ENCODE measurements at regions not wholly inside any gene's neighbourhood (a gene's known extent, or its start where the extent isn't known, plus 50 kb on each side); places are given as distances from the start of the nearest gene placed in this dataset.

DNA sequence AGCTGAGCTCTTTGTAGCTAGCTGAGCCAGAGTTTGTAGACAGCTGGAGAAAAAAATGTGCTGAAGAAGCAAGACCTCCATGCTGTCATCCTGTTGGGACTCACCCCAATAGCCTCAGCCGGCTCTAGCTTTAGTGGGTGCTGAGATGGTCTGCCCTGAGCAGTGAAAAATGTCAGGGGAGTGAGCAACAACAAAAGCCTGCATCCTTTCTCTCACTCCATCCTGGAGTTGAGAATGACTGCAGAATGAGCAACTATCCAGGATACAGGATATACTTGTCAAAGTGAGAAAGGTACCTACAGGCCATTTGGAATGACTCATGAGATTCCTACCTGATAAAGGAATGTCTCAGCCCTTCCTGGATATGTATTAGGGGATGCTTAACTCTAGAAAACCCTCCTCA is 146.1 kb upstream of the DLX2 start:
- TF ChIP-seq BHLHE40 (IDR thresholded peaks at IDR 0.05; ENCODE audit: low read depth, low read length) (no peak), MAFK (IDR thresholded peaks at IDR 0.05; ENCODE audit: partially characterized antibody) (no peak), KDM5A (IDR thresholded peaks at IDR 0.05) (no peak), POLR2A (IDR thresholded peaks at IDR 0.05; ENCODE audit: low read length) (no peak), CBX8 (IDR thresholded peaks at IDR 0.05) (no peak), MAZ (IDR thresholded peaks at IDR 0.05; ENCODE audit: borderline replicate concordance, low read depth, low read length) (no peak), SMC3 (IDR thresholded peaks at IDR 0.05) (no peak), CBX2 (IDR thresholded peaks at IDR 0.05; ENCODE audit: borderline replicate concordance, low read depth) (no peak), EP300 (IDR thresholded peaks at IDR 0.05) (no peak), RAD21 (conservative IDR thresholded peaks at IDR 0.05 in 1 of 2, IDR thresholded peaks at IDR 0.05 in 1 of 2) (no peak)
- TF ChIP-seq, protein P1, sequence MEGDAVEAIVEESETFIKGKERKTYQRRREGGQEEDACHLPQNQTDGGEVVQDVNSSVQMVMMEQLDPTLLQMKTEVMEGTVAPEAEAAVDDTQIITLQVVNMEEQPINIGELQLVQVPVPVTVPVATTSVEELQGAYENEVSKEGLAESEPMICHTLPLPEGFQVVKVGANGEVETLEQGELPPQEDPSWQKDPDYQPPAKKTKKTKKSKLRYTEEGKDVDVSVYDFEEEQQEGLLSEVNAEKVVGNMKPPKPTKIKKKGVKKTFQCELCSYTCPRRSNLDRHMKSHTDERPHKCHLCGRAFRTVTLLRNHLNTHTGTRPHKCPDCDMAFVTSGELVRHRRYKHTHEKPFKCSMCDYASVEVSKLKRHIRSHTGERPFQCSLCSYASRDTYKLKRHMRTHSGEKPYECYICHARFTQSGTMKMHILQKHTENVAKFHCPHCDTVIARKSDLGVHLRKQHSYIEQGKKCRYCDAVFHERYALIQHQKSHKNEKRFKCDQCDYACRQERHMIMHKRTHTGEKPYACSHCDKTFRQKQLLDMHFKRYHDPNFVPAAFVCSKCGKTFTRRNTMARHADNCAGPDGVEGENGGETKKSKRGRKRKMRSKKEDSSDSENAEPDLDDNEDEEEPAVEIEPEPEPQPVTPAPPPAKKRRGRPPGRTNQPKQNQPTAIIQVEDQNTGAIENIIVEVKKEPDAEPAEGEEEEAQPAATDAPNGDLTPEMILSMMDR (IDR thresholded peaks at IDR 0.05): no peak
- TF ChIP-seq, protein P2, sequence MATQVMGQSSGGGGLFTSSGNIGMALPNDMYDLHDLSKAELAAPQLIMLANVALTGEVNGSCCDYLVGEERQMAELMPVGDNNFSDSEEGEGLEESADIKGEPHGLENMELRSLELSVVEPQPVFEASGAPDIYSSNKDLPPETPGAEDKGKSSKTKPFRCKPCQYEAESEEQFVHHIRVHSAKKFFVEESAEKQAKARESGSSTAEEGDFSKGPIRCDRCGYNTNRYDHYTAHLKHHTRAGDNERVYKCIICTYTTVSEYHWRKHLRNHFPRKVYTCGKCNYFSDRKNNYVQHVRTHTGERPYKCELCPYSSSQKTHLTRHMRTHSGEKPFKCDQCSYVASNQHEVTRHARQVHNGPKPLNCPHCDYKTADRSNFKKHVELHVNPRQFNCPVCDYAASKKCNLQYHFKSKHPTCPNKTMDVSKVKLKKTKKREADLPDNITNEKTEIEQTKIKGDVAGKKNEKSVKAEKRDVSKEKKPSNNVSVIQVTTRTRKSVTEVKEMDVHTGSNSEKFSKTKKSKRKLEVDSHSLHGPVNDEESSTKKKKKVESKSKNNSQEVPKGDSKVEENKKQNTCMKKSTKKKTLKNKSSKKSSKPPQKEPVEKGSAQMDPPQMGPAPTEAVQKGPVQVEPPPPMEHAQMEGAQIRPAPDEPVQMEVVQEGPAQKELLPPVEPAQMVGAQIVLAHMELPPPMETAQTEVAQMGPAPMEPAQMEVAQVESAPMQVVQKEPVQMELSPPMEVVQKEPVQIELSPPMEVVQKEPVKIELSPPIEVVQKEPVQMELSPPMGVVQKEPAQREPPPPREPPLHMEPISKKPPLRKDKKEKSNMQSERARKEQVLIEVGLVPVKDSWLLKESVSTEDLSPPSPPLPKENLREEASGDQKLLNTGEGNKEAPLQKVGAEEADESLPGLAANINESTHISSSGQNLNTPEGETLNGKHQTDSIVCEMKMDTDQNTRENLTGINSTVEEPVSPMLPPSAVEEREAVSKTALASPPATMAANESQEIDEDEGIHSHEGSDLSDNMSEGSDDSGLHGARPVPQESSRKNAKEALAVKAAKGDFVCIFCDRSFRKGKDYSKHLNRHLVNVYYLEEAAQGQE (IDR thresholded peaks at IDR 0.05): no peak
- TF ChIP-seq, protein P3, sequence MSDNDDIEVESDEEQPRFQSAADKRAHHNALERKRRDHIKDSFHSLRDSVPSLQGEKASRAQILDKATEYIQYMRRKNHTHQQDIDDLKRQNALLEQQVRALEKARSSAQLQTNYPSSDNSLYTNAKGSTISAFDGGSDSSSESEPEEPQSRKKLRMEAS (IDR thresholded peaks at IDR 0.05): no peak

Measured in A549 (cell line).